ENCODE measurements at regions not wholly inside any gene's neighbourhood (a gene's known extent, or its start where the extent isn't known, plus 50 kb on each side); places are given as distances from the start of the nearest gene placed in this dataset.

DNA sequence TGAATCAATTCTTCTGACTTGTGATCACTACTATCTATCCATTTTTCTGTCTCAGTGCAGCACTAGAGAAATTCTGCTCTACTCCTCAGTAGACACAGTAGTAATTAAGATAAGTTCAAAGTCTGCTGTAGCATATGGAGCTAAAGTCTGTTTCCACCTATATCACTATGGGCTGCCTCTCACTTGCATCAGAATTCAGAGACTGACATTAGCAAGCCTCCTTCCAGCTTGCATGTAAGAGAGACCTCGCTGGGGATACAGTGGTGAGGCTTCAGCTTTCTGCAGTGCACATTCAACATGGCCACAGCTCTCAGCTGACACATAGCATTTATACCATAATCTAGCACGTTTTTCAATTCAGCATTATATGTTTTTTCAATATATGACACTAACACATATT is 217.0 kb downstream of the PLOD2 start:
- Histone ChIP-seq H3K4me3 (replicated peaks in 1 of 4; ENCODE audit: control extremely low read depth in 1 of 4, insufficient read depth in 1 of 4, low read depth in 3 of 4, low read length in 4 of 4) (no peak overlapping the region), H3K9me3 (ENCODE audit: control insufficient read depth, insufficient read depth, low read depth, low read length) (no peaks in the 10 kb centered on the region), H3K4me2 (ENCODE audit: extremely low read depth, insufficient read depth, low read length) (no peak overlapping the region), H3K27me3 (ENCODE audit: control insufficient read depth, insufficient read depth, low read length) (no peaks in the 10 kb centered on the region), H3K9ac (ENCODE audit: insufficient read depth, low read length) (no peak overlapping the region), H2AFZ (ENCODE audit: low read length) (no peak overlapping the region), H3K79me2 (ENCODE audit: control insufficient read depth, insufficient read depth, low read length) (no peaks in the 10 kb centered on the region), H3K4me1 (ENCODE audit: control insufficient read depth, extremely low read depth, insufficient read depth, low read length) (no peaks in the 10 kb centered on the region), H3K36me3 (ENCODE audit: control insufficient read depth, insufficient read depth, low read length) (no peaks in the 10 kb centered on the region), H3K27ac (ENCODE audit: insufficient read depth, low read length) (no peak overlapping the region), H4K20me1 (ENCODE audit: control insufficient read depth, extremely low read depth, insufficient read depth, low read length) (no peaks in the 10 kb centered on the region)
- no peak for TF ChIP-seq CTCF (conservative IDR thresholded peaks at IDR 0.05 in 1 of 2, IDR thresholded peaks at IDR 0.05 in 1 of 2; ENCODE audit: low read depth in 1 of 2, low read length in 2 of 2)
- no peak for TF ChIP-seq EZH2 (IDR thresholded peaks at IDR 0.05; ENCODE audit: low read length, missing control alignments)
- no peak for DNase-seq (ENCODE audit: low read depth in 2 of 2)

GRCh38 chr3:145951441-145951840 is 209.5 kb downstream of the PLOD2 start:
- Histone ChIP-seq H3K9me3 (ENCODE audit: control insufficient read depth, insufficient read depth, low read depth, low read length) (no peaks in the 10 kb centered on the region), H3K36me3 (ENCODE audit: control insufficient read depth, insufficient read depth, low read length) (no peaks in the 10 kb centered on the region), H3K27me3 (ENCODE audit: control insufficient read depth, insufficient read depth, low read length) (no peaks in the 10 kb centered on the region), H3K79me2 (ENCODE audit: control insufficient read depth, insufficient read depth, low read length) (no peaks in the 10 kb centered on the region), H3K4me2 (ENCODE audit: extremely low read depth, insufficient read depth, low read length) (no peak overlapping the region), H3K4me1 (ENCODE audit: control insufficient read depth, extremely low read depth, insufficient read depth, low read length) (no peaks in the 10 kb centered on the region), H3K27ac (ENCODE audit: insufficient read depth, low read length) (no peak overlapping the region), H4K20me1 (ENCODE audit: control insufficient read depth, extremely low read depth, insufficient read depth, low read length) (no peaks in the 10 kb centered on the region), H2AFZ (ENCODE audit: low read length) (no peak overlapping the region), H3K9ac (ENCODE audit: insufficient read depth, low read length) (no peak overlapping the region), H3K4me3 (replicated peaks in 1 of 4; ENCODE audit: control extremely low read depth in 1 of 4, insufficient read depth in 1 of 4, low read depth in 3 of 4, low read length in 4 of 4) (no peak overlapping the region)
- DNase-seq (ENCODE audit: low read depth in 2 of 2), result peak in 1 of 2 donors; percentile 80
- TF ChIP-seq CTCF (conservative IDR thresholded peaks at IDR 0.05 in 1 of 2, IDR thresholded peaks at IDR 0.05 in 1 of 2; ENCODE audit: low read depth in 1 of 2, low read length in 2 of 2), result no peak
- no peak for TF ChIP-seq EZH2 (IDR thresholded peaks at IDR 0.05; ENCODE audit: low read length, missing control alignments)

GRCh38 chr3:145952536-145952935 is 208.4 kb downstream of the PLOD2 start:
- no peaks in the 10 kb centered on the region for H4K20me1 ChIP-seq (ENCODE audit: control insufficient read depth, extremely low read depth, insufficient read depth, low read length)
- H3K27me3 ChIP-seq (ENCODE audit: control insufficient read depth, insufficient read depth, low read length), result no peaks in the 10 kb centered on the region
- H3K4me2 ChIP-seq (ENCODE audit: extremely low read depth, insufficient read depth, low read length), result peak overlapping the region; percentile 40
- peak; percentile 92 to 99 for DNase-seq (ENCODE audit: low read depth in 2 of 2)
- H3K9ac ChIP-seq (ENCODE audit: insufficient read depth, low read length), result no peak overlapping the region
- peak overlapping the region; percentile 38 for H2AFZ ChIP-seq (ENCODE audit: low read length)
- no peaks in the 10 kb centered on the region for H3K9me3 ChIP-seq (ENCODE audit: control insufficient read depth, insufficient read depth, low read depth, low read length)
- no peaks in the 10 kb centered on the region for H3K79me2 ChIP-seq (ENCODE audit: control insufficient read depth, insufficient read depth, low read length)
- no peak overlapping the region for H3K4me3 ChIP-seq (replicated peaks in 1 of 4; ENCODE audit: control extremely low read depth in 1 of 4, insufficient read depth in 1 of 4, low read depth in 3 of 4, low read length in 4 of 4)
- H3K4me1 ChIP-seq (ENCODE audit: control insufficient read depth, extremely low read depth, insufficient read depth, low read length), result no peaks in the 10 kb centered on the region
- TF ChIP-seq CTCF (conservative IDR thresholded peaks at IDR 0.05 in 1 of 2, IDR thresholded peaks at IDR 0.05 in 1 of 2; ENCODE audit: low read depth in 1 of 2, low read length in 2 of 2) (no peak), EZH2 (IDR thresholded peaks at IDR 0.05; ENCODE audit: low read length, missing control alignments) (no peak)
- H3K27ac ChIP-seq (ENCODE audit: insufficient read depth, low read length), result peak overlapping the region; percentile 39
- H3K36me3 ChIP-seq (ENCODE audit: control insufficient read depth, insufficient read depth, low read length), result no peaks in the 10 kb centered on the region
